Neural progenitor cell (in vitro differentiated cells): ENCODE measurements at regions not wholly inside any gene's neighbourhood (a gene's known extent, or its start where the extent isn't known, plus 50 kb on each side); places are given as distances from the start of the nearest gene placed in this dataset.

Experiments used
- DNase-seq: peaks from one replicate; pipeline ENCODE4 v3.0.0-alpha.2; 2016; ENCODE audit warnings: low spot score
- H2AFZ ChIP-seq: fragments of 200-600 bp; sonication (generic); replicated peaks from 2 replicates; pipeline ENCODE4 v1.6.1; 2016; ENCODE audit warnings: antibody characterized with exemption
- H3F3A ChIP-seq: fragments of 200-600 bp; sonication (generic); 2 replicates; pipeline ENCODE4 v1.6.1; 2016; ENCODE audit warnings: antibody characterized with exemption, low read depth
- H3K27ac ChIP-seq: fragments of 200-600 bp; sonication (generic); 2 replicates; pipeline ENCODE4 v1.5.1; 2016; ENCODE audit warnings: mild to moderate bottlenecking
- H3K27me3 ChIP-seq: fragments of 200-600 bp; sonication (generic); 2 replicates; pipeline ENCODE4 v1.6.1; 2016; ENCODE audit warnings: mild to moderate bottlenecking, moderate library complexity
- H3K36me3 ChIP-seq: fragments of 200-600 bp; sonication (generic); 2 replicates; pipeline ENCODE4 v1.5.1; 2016
- H3K4me1 ChIP-seq: fragments of 200-600 bp; sonication (generic); 2 replicates; pipeline ENCODE4 v1.6.1; 2016; ENCODE audit warnings: mixed run types
- H3K4me2 ChIP-seq: fragments of 200-600 bp; sonication (generic); 2 replicates; pipeline ENCODE4 v1.6.1; 2016
- H3K4me3 ChIP-seq: fragments of 200-600 bp; sonication (generic); 2 replicates; pipeline ENCODE4 v1.5.1; 2016
- H3K79me2 ChIP-seq: fragments of 200-600 bp; sonication (generic); 2 replicates; pipeline ENCODE4 v1.6.1; 2016; ENCODE audit warnings: low read depth
- H3K9ac ChIP-seq: fragments of 200-600 bp; sonication (generic); 2 replicates; pipeline ENCODE4 v1.6.1; 2016
- H3K9me3 ChIP-seq: fragments of 200-600 bp; sonication (generic); 2 replicates; pipeline ENCODE4 v1.5.1; 2016; ENCODE audit warnings: low read depth
- H4K20me1 ChIP-seq: fragments of 200-600 bp; sonication (generic); 2 replicates; pipeline ENCODE4 v1.6.1; 2016; ENCODE audit warnings: low read depth
- H3K27ac Mint-ChIP-seq: 3 replicates; pipeline ENCODE4 v1.8.0; 2021; ENCODE audit warnings: mixed read lengths
- H3K27me3 Mint-ChIP-seq: 2 replicates; pipeline ENCODE4 v1.8.0; 2022; ENCODE audit warnings: low read depth, mild to moderate bottlenecking, inconsistent platforms, moderate library complexity, mixed read lengths; ENCODE audit not compliant: insufficient read depth
- H3K36me3 Mint-ChIP-seq: 3 replicates; pipeline ENCODE4 v1.8.0; 2021; ENCODE audit warnings: mixed read lengths
- H3K4me1 Mint-ChIP-seq: 3 replicates; pipeline ENCODE4 v1.8.0; 2021; ENCODE audit warnings: mixed read lengths
- H3K4me3 Mint-ChIP-seq: 3 replicates; pipeline ENCODE4 v1.8.0; 2021; ENCODE audit warnings: mild to moderate bottlenecking, moderate library complexity, mixed read lengths
- H3K9me3 Mint-ChIP-seq: 3 replicates; pipeline ENCODE4 v1.8.0; 2020; ENCODE audit warnings: mixed read lengths
- EZH2 ChIP-seq: fragments of 200-600 bp; sonication (generic); IDR thresholded peaks from 2 replicates; pipeline ENCODE4 v1.6.1; 2017; ENCODE audit warnings: antibody characterized with exemption, mild to moderate bottlenecking, moderate library complexity
- EZH2phosphoT487 ChIP-seq: fragments of 200-600 bp; sonication (generic); IDR thresholded peaks from 2 replicates; pipeline ENCODE4 v1.6.1; 2017; ENCODE audit warnings: antibody characterized with exemption
- TF ChIP-seq, protein P1 (sequence below): fragments of 200-600 bp; sonication (generic); IDR thresholded peaks from 2 replicates; pipeline ENCODE4 v1.5.1; 2017; ENCODE audit warnings: antibody characterized with exemption, mild to moderate bottlenecking

DNA sequence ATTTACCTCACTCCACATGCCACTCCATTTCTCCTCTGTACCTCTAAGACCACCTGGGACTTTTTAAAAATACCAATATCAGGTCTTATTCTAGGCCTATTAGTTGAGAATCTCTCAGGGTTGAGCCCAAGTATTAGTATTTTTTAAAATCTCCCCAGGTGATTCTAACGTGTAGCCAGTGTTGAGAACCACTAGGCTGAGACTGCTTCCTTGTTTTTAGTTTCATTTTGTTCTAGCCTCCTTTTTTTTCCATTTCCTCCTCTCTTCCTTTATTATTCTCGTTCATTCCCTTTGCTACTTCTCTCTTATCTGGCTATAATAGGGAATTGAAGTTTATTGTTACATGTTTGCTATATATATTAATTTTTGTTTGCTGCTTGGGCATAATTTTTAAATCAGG is 217.8 kb upstream of the CD96 start:
- H3F3A ChIP-seq: no peaks in the 10 kb centered on the region

DNA sequence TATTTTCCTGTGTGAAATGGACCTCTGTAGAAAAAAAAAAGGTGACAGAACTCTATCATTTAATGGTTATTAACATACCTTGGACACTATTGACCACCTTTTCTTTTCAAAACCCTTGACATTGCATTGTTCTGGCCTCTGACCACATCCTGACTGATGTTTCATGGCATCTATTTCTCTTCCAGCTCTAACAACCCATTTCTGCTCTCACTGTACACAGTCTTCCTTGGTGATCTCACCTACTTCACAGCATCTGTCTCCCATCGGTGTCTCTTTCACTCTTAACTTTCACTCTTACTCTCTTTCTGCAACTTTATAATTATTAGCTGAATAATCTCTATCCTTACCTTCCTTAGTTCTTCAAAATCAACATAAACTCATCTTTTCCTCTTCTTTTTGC is 217.4 kb upstream of the CD96 start:
- H3K4me3 ChIP-seq: no peak overlapping the region
- H3K4me2 ChIP-seq: no peak overlapping the region
- no peak overlapping the region for H3K9ac ChIP-seq
- H3K27ac Mint-ChIP-seq: no peak overlapping the region
- H3K4me3 Mint-ChIP-seq: no peak overlapping the region
- H3K4me1 Mint-ChIP-seq: peaks cover 5% of the 10 kb centered on the region
- no peaks in the 10 kb centered on the region for H3K27me3 ChIP-seq
- no peaks in the 10 kb centered on the region for H3K9me3 Mint-ChIP-seq
- no peaks in the 10 kb centered on the region for H3K79me2 ChIP-seq
- no peak for TF ChIP-seq EZH2
- TF ChIP-seq, protein P1, sequence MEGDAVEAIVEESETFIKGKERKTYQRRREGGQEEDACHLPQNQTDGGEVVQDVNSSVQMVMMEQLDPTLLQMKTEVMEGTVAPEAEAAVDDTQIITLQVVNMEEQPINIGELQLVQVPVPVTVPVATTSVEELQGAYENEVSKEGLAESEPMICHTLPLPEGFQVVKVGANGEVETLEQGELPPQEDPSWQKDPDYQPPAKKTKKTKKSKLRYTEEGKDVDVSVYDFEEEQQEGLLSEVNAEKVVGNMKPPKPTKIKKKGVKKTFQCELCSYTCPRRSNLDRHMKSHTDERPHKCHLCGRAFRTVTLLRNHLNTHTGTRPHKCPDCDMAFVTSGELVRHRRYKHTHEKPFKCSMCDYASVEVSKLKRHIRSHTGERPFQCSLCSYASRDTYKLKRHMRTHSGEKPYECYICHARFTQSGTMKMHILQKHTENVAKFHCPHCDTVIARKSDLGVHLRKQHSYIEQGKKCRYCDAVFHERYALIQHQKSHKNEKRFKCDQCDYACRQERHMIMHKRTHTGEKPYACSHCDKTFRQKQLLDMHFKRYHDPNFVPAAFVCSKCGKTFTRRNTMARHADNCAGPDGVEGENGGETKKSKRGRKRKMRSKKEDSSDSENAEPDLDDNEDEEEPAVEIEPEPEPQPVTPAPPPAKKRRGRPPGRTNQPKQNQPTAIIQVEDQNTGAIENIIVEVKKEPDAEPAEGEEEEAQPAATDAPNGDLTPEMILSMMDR: no peak
- TF ChIP-seq EZH2phosphoT487: no peak
- H3K36me3 ChIP-seq: no peaks in the 10 kb centered on the region
- H2AFZ ChIP-seq: no peak overlapping the region
- no peaks in the 10 kb centered on the region for H3K27me3 Mint-ChIP-seq
- H4K20me1 ChIP-seq: no peaks in the 10 kb centered on the region
- H3K9me3 ChIP-seq: no peaks in the 10 kb centered on the region
- H3K4me1 ChIP-seq: peaks cover 3% of the 10 kb centered on the region
- DNase-seq: no peak
- no peaks in the 10 kb centered on the region for H3K36me3 Mint-ChIP-seq
- H3F3A ChIP-seq: no peaks in the 10 kb centered on the region
- H3K27ac ChIP-seq: no peak overlapping the region

More for the DNA sequence above, 217.8 kb upstream of the CD96 start:
- no peak for DNase-seq
- H2AFZ ChIP-seq: no peak overlapping the region
- no peaks in the 10 kb centered on the region for H3K36me3 ChIP-seq
- no peaks in the 10 kb centered on the region for H3K27me3 ChIP-seq
- H3K27me3 Mint-ChIP-seq: no peaks in the 10 kb centered on the region
- TF ChIP-seq EZH2phosphoT487 (no peak), EZH2 (no peak)
- TF ChIP-seq, protein P1: no peak
- no peak overlapping the region for H3K4me3 Mint-ChIP-seq
- H3K9ac ChIP-seq: no peak overlapping the region
- no peak overlapping the region for H3K4me2 ChIP-seq
- H3K4me1 Mint-ChIP-seq: peaks cover 5% of the 10 kb centered on the region
- no peaks in the 10 kb centered on the region for H3K36me3 Mint-ChIP-seq
- no peak overlapping the region for H3K4me3 ChIP-seq
- H3K27ac Mint-ChIP-seq: no peak overlapping the region
- no peaks in the 10 kb centered on the region for H3K9me3 Mint-ChIP-seq
- no peaks in the 10 kb centered on the region for H3K79me2 ChIP-seq
- H4K20me1 ChIP-seq: no peaks in the 10 kb centered on the region
- no peaks in the 10 kb centered on the region for H3K9me3 ChIP-seq
- peaks cover 3% of the 10 kb centered on the region for H3K4me1 ChIP-seq
- no peak overlapping the region for H3K27ac ChIP-seq

DNA sequence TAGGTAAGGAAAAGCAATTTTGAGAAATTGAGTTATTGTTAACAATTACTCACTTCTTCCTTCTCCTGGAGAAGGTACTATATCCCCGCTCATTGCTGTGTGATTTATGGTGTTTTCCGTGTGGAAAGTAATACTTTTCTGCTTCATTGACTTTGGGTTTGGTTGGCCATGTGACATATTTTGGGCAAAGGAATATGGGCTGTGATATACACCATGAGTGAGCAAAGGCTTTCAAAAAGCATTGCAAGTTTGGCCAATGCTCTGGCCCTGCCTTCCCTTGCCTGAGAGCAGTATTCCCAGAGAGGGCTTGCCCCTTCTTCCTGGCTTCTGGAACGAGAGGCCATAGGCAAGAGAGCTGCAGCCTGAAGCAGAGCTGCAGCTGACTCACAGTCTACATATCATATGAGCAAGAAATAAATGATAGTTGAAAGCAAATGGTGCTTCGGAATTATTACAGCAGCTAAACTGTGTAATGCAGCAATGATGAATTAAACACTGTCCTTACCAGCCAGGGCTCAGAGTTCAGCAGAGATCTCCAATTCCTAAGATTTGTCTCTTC is 216.8 kb upstream of the CD96 start:
- no peaks in the 10 kb centered on the region for H3K27me3 Mint-ChIP-seq
- TF ChIP-seq EZH2: no peak
- no peak for TF ChIP-seq EZH2phosphoT487
- TF ChIP-seq, protein P1: no peak
- H3K36me3 ChIP-seq: no peaks in the 10 kb centered on the region
- no peak overlapping the region for H3K4me3 Mint-ChIP-seq
- no peak overlapping the region for H3K9ac ChIP-seq
- H3K79me2 ChIP-seq: no peaks in the 10 kb centered on the region
- peaks cover 5% of the 10 kb centered on the region for H3K4me1 Mint-ChIP-seq
- no peaks in the 10 kb centered on the region for H4K20me1 ChIP-seq
- no peaks in the 10 kb centered on the region for H3F3A ChIP-seq
- no peaks in the 10 kb centered on the region for H3K9me3 Mint-ChIP-seq
- H3K9me3 ChIP-seq: no peaks in the 10 kb centered on the region
- no peaks in the 10 kb centered on the region for H3K36me3 Mint-ChIP-seq
- H2AFZ ChIP-seq: no peak overlapping the region
- DNase-seq: no peak
- H3K27ac ChIP-seq: no peak overlapping the region
- H3K27me3 ChIP-seq: no peaks in the 10 kb centered on the region
- no peak overlapping the region for H3K27ac Mint-ChIP-seq
- no peak overlapping the region for H3K4me2 ChIP-seq
- H3K4me3 ChIP-seq: no peak overlapping the region
- peaks cover 3% of the 10 kb centered on the region for H3K4me1 ChIP-seq
